HG02870 (cell line): ENCODE measurements at regions not wholly inside any gene's neighbourhood (a gene's known extent, or its start where the extent isn't known, plus 50 kb on each side); places are given as distances from the start of the nearest gene placed in this dataset.

Source experiments
- ATAC-seq: cut with Tn5 transposase; IDR thresholded peaks from one replicate; pipeline ENCODE4 v1.9.1; 2021; ENCODE audit warnings: mild to moderate bottlenecking, moderate library complexity; ENCODE audit not compliant: unreplicated experiment

DNA sequence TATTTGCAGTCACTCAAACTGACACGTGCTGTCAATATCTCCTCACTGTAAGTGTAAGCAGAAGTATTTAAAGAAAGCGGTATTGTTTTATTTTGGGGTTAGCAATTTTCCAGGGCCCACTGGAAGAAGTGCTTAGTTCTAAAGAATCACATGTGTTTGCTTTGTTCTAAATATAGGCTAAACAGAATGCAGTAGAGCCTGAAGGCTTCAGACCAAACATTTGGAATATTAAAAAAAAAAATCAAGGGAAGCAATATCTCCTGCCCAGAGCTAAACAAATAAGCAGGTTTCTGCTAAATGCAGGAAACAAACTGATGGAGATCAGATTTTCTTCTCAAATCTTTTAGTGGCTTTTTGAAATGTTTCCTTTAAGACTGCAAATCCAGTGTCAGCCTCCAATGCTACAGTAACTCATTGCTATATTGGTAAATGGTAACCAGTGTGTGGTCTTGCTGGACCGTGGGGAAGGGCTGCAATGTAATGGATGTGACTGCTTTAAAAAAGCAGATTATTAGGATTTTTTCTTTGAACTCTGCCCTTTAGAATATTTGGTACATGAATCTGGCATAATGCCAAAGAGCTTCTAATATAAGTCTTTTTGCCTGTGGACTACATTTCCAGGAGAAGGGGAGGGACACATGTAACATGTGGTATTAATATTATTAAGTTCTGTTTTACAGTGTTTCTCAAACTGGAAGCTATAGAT lies 317.1 kb upstream of the FERMT1 start:
- ATAC-seq: no peak

DNA sequence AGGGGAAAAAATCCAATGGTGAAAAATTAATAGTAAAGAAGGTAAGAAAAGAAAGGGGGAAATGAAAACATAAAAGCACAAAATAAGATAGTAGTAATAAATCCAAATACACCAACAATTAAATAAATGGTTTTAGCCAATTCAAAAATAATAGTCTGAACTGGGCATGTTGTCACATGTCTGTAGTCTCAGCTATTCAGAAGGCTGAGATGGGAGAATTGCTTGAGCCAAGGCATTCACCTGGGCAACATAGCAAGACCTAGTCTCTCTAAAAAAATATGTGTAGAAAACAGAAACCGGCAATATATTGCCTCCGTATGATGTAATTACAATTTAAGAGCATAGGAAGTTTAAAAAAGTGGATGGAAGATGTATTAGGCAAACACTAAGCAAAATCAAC lies 311.3 kb upstream of the FERMT1 start:
- ATAC-seq: no peak

DNA sequence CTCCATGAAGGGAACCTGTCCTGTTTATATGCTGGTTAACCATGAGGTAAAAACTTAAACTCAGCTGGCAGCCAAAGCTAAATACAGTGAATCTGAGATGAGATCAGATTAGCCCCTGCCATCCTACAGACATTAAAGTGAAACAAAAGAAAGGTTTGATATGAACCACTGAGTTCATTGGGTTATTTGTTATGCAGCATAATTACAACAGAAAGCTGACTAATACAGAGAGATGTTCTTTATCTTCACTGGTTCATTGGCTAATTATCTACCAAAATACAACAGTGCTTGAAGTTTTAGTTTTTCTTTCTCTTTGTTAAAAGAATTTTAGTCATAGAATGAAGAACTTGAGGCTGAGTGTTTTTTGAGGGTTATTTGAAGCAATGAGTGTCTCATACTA lies 307.6 kb upstream of the FERMT1 start:
- no peak for ATAC-seq

DNA sequence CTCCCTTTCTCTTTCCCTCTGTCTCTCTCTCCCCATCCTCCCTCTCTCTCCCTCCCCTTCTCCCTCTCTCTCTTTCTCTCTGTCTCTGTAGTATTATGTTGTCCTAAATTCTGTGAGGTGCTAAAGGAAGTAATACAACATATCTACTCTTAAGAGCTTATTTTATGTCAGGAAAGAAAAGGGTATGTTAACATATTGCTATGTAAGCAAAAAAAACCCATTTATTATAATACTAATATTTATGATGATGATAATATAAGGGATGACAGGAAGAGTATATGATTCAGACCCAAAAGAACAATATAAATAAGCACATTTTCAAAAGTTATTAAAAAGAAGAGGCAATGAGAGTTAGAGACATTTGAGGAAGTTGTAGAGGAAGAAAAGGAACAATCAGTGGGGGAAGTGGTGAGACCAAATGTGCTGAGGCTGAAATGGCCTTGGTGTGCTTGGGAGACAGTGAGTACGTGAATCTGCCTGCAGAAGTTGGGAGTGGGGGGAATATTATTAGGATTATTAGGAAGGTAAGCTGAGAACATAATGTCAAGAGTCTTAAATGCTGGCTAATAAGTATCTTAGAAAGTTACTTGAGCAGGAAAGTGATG lies 303.6 kb upstream of the FERMT1 start:
- ATAC-seq: no peak

DNA sequence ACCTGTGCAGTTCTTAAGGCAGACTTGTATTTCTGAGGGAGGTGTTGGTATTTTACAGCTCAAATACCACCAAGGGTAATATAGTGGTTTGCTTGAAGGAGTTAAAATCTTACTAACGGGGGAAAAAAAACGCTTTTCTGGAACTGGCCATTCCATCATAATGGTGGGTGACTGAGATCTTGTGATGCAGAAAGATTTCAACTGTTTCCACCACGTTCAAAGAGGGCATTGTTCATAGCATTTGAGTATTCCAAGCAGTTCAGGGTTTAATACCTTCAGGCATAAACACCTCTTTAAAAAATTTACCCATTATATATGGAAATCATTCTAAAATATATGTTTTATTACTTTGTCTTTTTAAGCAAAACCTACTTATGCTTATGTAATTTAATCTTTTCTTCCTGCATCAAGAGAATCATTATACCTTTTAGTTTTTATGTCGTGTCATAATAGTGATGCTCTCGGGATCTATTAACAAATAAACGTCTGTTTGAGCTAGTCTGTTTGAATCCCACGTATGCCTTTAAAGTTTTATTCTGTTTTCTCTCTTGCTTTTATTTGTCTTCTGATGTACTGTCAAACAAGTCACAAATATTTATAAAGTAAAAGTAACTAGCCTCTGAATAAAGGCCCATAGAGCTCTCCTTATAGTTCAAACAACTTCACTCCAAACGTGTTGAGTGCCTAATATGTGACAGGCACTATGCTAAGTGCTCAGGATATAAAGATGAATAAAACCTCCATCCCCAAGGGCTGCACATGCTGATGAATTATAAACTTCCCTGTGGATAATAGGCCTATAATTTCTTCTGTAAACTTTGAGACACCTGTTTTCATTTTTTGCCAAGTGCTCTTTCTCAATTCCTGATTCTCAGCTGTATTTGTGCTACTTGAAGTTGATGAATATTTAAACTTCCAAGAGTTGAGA lies 298.8 kb upstream of the FERMT1 start:
- ATAC-seq: no peak

DNA sequence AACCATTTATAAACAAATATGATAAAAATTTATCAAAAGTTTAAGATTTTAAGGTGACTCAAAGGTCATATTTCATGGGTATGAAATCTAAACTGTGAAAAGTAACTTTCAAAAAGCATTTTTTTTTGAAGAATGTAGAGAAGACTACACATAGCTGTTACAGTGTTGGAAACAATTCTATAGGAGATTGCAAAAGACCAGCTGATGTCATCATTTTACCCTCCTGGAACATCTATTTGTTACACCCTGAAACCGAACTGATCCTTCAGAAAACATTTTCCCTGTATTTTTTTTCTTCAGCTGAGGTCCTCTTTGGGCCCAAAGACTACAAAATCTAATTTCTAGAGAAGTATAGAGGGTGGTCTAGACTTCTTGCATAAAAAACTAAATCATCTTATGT lies 297.5 kb upstream of the FERMT1 start:
- ATAC-seq: no peak

DNA sequence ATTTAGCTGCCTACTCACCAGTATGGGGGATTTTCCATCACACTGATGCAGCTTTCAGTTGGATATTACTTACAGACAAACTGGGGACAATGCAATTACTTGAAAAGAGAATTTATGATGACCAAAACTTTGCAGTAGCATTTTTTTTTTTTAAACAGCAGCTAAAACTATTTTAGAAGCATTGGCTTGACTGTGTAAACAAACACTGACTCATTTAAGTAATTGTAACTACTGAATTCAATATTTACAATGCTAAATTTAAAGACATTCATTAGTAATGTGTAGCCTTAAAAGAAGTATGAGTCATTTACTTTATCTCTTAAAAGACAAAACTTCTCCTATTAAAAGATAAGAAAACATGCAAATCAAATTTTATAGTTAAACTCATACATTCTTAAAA lies 295.9 kb upstream of the FERMT1 start:
- no peak for ATAC-seq

DNA sequence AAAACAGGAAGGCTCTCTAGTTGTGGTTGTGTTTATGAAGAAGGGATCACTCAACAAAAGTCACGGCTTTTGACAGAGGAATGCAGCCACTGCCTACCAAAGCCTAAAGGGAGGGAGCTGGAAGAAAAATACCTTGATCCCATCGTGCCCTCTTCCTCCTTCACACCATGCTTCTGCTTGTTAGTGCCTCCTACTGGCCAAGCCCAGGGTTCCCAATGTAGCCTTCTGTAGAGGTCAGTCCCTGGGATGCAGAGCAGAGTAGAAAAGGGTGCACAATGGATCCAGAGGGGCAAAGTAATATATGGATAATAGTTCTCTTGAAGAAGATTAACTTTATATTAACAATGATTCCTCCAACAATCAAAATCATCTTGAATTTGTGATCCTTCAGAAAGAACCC lies 293.5 kb upstream of the FERMT1 start:
- no peak for ATAC-seq

DNA sequence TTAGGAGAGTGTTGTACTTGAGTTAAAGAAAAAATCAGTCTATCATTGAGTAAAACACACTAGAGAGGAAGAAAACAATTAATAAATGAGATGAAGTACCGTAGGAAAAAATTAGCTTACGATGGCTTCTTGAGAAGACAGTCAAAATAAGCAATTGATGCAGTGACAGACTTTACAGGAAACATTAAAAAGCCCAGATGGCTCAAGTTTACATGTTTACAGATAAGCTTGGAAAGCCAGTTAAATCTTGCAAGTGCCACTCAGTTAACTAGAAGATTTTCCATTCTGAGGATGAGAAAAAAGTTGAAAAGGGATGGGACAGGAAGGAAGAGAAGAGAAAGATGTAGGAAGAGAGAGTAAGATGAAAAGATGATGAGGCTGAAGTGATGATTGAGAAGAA lies 288.8 kb upstream of the FERMT1 start:
- no peak for ATAC-seq

DNA sequence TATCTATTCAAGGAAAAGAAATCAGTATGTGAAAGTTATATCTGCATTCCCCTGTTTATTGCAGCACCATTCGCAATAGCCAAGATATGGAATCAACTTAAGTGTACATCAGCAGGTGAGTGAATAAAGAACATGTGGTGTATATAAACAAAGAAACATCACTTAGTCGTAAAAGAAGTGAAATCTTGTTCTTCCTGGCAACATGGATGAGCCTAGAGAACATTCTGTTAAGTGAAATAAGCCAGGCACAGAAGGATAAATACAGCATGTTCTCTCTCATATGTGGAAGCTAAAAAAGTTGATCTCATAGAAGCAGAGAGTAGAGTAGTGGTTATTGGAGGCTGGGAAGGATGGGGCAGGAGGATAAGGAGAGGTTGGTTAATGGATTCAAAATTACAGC lies 287.9 kb upstream of the FERMT1 start:
- no peak for ATAC-seq

DNA sequence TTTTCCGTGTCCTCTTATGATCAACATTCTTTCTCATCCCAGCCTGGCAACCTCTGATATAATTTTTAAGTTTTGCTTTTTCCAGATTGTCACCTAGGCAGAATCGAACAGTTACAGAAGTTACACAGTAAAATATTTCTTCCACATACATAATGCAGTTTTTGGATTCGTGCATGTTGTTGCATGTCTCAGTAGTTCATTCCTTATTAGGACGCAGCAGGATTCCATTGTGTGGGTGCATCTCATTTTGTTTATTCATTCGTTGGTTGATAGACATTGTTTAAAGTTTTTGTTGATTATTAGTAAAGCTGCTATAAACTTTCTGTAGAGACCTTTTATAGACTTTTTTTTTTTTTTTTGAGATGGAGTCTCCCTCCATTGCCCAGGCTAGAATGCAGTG lies 284.3 kb upstream of the FERMT1 start:
- no peak for ATAC-seq

DNA sequence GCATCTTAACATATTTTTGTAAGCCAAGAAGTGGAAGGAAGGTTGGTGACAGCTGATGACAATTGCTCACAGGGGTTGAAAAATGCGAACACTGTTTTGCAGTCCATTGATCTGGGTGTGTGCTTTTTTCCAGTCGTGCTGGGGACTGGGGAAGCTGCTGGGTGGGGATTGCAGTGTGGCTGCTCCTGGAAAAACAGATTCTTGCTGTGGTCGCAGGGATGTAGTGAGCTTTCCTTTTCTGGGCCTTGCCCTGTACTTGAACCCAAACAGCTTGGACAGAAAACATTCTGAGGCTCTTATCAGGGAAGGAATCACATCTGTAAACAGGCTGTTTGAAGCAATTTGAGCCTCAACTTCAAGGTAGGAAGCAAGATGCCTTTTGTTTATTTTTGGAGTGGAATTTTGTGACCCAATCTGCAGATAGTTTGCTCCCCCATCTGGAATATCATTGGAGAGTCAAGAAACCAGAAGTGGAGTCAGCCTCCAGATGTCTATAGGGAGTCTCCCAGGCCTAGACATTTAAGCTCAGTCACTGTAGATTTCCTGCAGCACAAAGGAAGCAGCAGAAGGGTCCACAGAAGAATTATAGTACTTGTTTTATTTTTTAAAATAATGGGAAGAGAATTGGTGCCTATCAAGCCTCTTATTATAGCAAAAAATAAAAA lies 279.2 kb upstream of the FERMT1 start:
- ATAC-seq: no peak

DNA sequence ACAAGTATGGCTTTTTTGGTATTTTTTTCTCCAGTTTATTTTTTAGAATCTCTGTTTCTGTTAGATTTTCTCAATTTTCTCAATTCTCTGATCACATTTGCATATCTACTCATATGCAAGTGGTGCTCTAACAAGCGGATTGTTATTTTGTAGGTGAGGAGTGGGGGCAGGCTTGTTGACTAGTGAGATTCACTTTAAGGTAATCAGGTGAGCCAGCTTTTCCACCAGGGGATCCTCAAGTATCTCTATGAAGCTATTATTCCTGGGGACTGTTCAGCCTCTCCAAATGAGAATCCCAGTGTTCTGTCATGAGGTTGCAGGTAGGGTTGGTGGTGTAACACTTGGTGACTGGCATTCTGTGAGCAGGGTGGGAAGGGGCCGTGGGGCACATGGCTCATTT lies 274.3 kb upstream of the FERMT1 start:
- no peak for ATAC-seq

DNA sequence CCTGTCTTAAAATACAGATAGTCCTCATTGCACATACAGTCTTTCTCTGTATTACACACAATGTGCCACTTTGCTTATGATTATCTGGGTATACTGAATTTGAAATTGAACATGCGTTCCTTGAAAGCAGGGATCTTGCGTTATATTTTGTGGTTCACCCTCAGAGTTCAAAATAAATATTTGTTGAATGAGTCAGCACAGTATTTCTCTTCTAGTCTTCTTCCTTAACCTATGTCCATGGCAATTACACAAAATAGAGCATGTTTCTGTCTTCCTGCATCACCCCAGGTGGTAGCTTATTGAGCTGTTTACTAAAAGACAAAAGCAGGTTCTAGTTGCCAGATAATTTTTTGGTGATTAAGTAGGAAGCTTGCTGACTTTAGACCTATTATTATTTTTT lies 272.9 kb upstream of the FERMT1 start:
- ATAC-seq: no peak

DNA sequence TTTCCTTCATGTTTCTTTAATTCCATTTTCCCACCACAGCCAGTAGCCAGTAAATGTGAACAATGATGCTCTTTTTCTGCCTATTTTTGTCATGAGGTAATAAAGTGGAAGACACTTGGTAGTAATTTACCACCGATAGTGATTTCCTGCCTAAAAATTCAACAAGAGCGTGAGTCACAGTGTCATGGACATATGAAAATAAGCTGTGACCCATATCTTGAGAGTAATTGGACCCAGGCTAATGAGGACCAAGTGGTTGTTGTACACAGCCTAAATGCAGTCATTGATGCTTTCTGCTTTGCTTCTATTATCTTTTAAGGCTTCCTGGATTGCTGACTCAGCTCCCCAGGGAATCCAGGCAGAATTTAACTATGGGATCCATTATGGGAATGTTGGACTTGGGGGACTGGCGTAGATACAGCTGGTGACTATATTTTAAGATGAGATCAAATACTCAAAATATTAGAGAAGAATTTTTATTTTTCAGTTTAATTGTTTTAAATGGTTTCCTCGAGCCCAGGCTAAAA lies 265.9 kb upstream of the FERMT1 start:
- ATAC-seq: no peak

DNA sequence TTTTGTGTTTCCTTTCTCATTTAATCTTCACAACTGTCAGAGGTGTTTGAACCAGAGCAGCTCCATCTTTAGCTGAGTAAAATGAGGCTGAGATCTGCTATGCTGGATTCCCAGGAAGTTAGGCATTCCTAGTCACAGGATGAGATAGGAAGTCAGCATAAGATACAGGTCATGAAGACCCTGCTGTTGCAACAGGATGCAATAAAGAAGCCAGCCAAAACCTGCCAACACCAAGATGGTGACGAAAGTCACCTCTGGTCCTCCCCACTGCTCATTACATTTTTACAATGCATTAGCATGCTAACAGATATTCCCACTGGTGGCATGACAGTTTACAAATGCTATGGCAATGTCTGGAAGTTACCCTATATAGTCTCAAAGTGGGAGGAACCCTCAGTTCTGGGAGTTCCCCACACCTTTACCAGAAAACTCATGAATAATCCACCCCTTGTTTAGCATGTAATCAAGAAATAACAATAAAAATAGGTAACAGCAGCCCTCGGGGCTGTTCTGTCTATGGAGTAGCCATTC lies 262.2 kb upstream of the FERMT1 start:
- ATAC-seq: no peak

DNA sequence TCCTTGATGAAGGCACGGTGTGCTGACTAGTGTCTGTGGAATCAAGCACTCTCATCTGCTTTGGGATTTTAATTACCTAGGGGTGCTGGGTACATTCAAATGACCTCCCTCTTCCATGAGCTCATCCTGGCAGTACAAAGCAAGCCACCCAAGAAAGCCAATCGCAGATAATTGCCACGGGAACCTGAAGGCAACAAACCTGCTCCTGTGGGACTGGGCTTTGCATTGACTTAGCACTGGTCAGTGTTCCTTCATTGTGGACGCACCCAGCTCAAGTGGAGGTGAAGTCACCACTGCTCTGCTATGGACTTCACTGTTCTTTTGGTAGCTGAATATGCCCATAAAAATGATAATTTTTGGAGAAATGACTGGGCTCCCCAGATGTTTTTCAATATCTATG lies 261.6 kb upstream of the FERMT1 start:
- ATAC-seq: no peak

DNA sequence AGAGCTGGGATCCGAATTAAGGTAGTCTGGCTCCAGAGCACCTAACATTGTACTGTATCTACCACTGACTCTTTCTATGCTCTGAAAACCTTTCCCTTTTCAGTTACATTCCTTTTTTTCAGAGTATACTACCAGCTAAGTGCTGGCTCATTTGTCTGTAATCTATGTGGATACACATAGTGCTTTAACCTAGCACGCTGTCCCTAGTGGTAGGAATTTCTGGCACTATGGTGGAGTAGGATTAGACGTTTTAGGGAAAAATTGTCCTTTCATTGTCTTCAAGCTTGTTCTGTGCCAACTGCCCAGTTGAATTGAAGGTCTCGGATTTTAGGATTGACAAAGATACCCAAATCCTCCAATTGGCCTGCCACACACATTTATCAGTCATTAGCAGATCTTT lies 259.1 kb upstream of the FERMT1 start:
- no peak for ATAC-seq

DNA sequence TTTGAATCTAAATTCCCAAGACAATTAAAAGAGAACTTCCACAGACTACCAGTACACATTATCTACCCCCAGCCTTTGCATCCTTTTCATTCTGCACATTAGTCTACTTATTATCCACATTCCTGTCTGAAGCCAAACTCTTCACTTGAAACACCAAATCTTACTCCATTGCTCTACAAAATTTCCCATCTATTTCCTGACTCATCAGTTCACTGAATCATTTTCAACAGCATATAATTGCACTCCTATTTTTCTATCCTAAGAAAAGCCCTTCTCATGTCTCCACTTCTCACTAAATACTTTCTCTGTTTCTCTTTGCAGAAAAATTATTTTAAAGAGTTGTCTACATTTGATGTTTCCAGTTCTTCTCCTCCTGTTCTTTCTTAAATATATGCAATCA lies 239.4 kb upstream of the FERMT1 start:
- ATAC-seq: no peak

DNA sequence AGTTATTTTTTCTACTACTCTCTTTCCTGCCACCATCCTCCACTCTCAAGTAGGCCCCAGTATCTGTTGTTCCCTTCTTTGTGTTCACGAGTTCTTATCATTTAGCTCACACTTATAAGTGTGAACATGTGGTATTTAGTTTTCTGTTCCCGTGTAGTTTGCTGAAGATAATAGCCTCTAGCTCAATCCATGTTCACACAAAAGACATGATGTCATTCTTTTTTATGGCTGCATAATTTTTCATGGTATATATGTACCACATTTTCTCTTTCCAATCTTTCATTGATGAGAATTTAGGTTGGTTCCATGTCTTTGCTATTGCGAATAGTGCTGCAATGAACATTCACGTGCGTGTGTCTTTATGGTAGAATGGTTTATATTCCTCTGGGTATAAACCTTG lies 237.9 kb upstream of the FERMT1 start:
- no peak for ATAC-seq
